NCI-H128 (cell line): ENCODE measurements at regions not wholly inside any gene's neighbourhood (a gene's known extent, or its start where the extent isn't known, plus 50 kb on each side); places are given as distances from the start of the nearest gene placed in this dataset.

Source experiments
- DNase-seq: peaks from one replicate; lab custom pipeline; 2025; ENCODE audit not compliant: unreplicated experiment; lab: John Stamatoyannopoulos, UW

GRCh38 chr5:3201941-3202340, 393.7 kb upstream of the IRX1 start:
- no peak for DNase-seq

DNA sequence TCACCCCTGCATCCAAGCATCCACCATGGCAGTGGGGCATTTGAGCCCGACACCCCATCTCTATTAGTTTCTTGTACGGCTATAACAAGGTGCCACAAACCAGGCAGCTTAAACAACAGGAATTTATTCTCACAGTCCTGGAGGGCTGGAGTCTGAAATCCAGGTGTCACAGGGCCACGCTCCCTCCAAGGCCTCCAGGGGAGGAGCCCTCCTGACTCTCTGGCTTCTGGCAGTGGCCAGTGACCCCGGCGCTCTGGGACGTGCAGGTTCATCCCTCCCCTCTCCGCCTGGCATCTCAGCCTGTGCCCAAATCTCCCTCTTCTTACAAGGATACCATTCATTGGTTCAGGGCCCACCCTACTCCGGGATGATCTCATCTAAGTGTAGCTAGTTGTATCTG, 394.5 kb upstream of the IRX1 start:
- DNase-seq, result no peak

- no peak for DNase-seq
Measured at GRCh38 chr5:3199962-3200755, 395.5 kb upstream of the IRX1 start.

GRCh38 chr5:3198074-3198449, 397.6 kb upstream of the IRX1 start:
- DNase-seq, result no peak

DNA sequence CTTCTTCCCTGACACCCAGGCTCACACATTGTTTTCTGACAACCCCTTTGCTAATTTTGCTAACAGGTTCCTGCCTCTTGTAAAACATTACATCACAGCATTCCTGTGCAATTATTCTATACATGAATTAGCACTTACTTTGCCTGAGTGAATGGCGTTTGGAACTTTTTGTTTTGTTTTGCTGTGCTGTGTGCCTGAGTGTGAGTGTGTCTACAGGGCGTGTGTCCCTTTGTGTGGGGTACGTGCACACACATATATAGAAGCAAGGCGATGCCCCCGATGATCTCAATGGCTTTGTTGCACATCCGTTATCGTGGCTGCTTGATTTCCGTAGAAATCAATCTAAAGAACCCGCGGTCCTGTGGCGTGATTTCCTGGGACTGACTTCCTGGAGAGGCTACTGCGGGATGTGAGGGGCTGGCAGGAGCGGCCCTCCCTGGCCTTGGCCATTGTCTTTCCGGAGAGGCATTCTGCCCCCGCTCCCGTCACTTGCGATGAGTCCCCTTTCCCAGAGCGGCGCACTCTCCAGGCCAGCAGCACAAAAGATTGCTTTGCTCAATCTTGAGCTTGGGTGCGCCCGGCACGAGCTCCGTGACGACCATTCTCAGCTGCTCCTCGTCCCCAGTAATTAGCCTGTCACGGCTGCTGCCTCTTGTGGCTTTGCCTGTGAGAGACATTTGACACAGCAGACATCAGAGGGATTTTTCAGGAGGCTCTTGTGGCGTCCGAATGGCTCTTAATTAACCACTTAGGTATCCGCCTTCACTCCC, 398.1 kb upstream of the IRX1 start:
- DNase-seq, result peak; percentile 85

DNA sequence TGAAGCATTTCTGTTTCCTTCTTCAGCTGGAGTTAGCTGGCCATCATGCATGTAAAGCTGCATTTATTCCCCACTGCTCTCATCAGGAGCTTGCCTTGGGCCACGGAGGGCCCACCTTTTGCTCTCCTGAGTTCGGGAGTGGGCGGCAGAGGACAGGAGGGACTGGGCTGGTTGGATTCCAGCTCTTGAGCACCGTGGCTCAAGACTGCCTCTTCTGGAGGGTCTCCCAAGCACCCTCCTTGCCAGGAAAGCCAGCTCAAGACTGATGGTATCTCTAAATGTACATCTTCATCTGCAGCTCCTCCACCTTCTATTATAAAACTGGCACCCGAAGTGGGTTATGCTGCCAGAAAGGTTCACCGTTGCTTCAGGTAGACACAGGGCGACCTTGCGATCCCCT, 399.6 kb upstream of the IRX1 start:
- DNase-seq, result no peak

- DNase-seq, result no peak
Measured at GRCh38 chr5:3194684-3195083, 400.9 kb upstream of the IRX1 start.

GRCh38 chr5:3194271-3194670, 401.4 kb upstream of the IRX1 start:
- no peak for DNase-seq

- DNase-seq, result no peak
Measured at GRCh38 chr5:3191585-3191984, 404.0 kb upstream of the IRX1 start.

- DNase-seq, result no peak
Measured at GRCh38 chr5:3190930-3191329, 404.7 kb upstream of the IRX1 start.

DNA sequence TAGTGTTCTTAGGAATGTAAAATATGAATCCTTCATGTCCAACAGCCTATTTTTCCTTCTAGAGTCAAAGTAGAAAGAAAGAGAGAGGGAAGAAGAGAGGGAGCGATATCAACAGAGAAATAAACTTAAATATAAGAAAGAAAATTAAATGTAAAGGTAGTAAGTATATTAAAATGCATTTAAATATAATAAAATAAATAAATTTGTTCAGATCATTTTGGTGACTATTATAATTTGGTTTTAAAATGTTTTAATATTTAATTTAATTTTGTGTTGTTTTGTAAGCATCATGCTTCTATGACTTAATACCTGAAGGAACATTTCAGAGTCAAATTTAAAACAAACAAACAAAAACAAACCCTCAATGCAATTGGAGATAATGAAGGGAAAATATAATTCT, 405.2 kb upstream of the IRX1 start:
- DNase-seq, result no peak

DNA sequence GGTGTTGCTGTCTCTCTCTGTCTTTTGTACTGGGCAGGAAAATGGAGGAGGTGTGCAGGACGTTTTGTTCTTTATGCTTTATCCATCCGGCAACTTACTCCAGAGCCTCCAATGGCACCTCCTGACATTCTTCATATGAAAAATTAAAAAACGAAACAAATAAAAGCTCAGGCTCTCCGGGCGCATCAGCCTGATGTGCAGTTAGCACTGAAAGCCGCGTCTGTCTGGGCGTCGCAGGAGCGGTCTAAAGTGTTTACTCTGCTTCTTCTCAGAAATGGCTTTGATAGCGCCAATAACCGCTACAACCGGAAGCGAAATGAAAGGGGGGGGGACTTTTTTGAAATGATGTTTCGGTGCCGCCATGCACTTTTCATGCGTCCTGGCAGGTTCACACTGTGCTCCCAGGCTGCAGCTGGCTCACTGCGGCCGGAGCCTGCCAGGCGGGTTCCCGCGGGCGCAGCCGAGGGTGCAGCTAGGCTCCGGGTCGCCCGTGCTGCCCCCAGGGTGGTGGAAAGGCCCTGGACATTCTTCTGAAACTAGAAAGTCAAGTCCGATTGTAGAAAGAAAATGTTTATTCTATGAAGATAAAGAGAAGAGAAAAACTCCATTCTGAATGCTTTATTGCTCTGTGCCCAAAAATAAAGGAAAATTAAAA, 407.7 kb upstream of the IRX1 start:
- peak; percentile 65 for DNase-seq

DNA sequence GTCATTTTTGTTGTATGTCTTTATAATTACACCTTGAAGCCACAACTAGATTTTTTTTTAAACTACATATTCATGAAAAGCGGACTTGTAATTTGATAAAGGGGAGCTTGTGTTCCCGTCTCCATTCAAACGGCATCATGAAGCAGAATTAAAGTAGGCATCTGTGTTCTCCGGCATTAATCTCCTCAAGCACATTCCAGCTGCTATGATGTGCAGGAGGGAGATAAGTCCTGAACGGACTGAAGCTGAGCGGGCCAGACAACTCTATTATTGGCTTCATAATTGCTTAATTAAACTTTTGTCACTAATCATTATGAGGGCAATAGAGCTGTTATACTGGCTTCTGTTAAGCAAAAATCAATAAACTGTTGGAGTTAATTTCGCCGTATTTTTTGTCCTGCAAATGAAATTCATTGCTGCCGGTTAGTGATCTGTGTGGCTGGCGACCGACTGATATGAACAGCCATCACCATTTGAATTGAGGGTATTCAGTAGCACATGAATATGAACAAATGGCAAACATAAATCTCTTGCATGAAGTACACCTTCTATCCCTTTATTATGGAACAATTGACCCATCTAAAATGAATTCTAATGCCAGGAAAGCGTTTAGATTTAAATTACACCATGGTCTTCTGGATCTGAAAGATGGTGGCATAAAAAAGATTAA, 408.8 kb upstream of the IRX1 start:
- no peak for DNase-seq

DNA sequence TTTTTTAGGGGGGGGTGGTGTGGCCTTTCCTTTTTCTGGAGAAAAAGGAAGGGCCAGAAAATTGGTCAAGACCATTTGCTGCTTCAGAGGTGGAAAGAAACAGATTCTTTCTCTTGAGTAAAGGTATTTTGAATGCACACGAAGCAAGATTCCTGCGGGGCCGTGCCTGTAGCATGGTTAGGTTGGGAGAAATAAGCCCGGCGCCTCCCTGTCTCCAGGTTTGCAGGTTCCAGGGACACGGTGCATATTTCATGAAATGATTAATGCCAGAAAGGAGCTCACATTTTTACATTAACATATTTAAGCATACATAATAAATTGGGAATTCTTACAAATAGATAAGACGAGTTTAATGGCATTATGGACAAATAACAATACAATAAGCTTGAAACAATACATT, 409.5 kb upstream of the IRX1 start:
- DNase-seq, result no peak

DNA sequence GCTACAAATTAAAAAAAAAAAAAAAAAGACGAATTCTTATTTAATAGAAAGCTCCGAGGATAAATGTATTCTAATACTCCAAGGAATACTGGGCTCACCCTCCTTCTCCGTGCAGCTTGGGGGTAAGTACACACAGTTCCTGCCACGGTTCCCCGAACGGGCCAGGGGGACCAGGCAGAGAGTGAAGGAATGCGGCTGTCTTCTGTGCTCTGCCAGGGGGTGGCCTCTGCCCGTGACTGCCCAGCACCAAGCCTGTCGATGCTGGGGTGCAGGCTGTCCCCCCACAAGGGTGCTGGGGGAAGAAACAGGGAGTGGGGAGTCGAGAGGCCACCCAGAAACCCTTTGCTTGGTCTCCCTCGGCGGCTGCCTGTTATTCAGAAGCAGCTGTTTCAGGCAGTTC, 410.1 kb upstream of the IRX1 start:
- no peak for DNase-seq

DNA sequence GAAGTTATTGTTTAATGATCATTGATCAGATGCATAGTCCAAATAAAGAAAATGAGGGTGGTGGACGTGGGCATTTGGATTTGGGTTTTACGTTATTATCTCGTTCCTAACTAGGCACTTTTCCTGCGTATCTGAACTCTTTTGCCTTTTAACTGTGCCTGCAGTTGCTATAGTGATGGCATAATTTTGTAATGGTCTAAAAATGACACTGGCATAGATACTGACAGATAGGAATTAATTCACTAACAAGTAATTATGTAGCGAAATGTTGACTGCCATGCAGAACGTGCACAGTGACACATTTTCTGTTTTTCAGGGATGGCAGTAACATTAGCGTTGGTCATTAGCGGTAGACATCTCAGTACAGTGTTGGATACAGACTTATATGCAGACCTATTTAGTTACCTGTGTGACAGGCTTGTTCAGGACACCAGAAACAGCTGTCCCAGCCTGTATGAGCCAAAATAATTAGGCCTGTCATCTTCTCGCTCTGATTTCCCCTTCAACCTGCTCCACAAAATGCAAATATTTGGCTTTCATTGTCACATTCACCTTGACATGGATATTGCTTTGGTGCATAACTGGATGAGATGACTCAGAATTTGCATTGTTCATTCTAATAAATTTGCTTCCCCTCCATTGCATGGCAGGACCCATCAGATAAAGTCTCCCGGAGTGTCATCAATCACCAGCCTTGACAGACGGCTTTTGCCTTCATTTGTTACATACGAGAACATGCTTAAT, 413.3 kb upstream of the IRX1 start:
- no peak for DNase-seq

GRCh38 chr5:3181671-3182070, 414.0 kb upstream of the IRX1 start:
- no peak for DNase-seq

GRCh38 chr5:3180636-3181035, 415.0 kb upstream of the IRX1 start:
- no peak for DNase-seq

- DNase-seq, result no peak
Measured at GRCh38 chr5:3179220-3179619, 416.4 kb upstream of the IRX1 start.

GRCh38 chr5:3177338-3177737, 418.3 kb upstream of the IRX1 start:
- DNase-seq, result no peak

DNA sequence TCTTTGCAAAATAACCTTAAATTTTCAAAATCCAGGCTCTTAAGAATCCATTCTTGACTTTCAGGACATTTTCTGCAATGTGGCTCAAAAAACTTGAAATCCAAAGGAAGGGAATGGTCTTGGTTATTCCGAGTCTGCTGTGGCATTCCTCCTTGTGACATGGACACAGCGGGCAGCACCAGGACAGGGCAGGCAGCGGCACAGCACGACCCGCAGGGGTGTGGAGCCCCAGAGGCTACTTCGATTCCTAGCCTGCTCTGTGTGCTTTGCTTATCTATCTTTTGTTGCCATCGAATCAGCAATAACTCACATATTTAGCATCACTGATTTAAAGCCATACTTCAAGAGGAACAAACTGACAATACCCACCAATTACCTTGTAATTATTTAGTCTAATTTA, 420.2 kb upstream of the IRX1 start:
- no peak for DNase-seq
